K562 (cell line): ENCODE measurements at regions not wholly inside any gene's neighbourhood (a gene's known extent, or its start where the extent isn't known, plus 50 kb on each side); places are given as distances from the start of the nearest gene placed in this dataset.

Source experiments
- ATAC-seq: fragments of 200-7000 bp; cut with Tn5 transposase; 3 replicates; pipeline ENCODE4 v1.9.1; 2020; ENCODE audit warnings: moderate library complexity
- BruUV-seq: library from RNA; stranded (reverse); fragments of 400-500 nt; replicated peaks from 2 replicates; lab custom pipeline; 2021; lab: Mats Ljungman, UMichigan
- CTCF ChIA-PET: fragments of 300-600 bp; formaldehyde crosslinking; extraction: SDS; loops from one replicate; lab custom pipeline; 2021; ENCODE audit warnings: low intra/inter-chr PET ratio; lab: Yijun Ruan, JAX
- POLR2A ChIA-PET: fragments of 300-600, 350-650 bp; sonication (Branson Sonifier 250); formaldehyde crosslinking; extraction: SDS; loops from one replicate; lab custom pipeline; 2021; ENCODE audit warnings: antibody characterized with exemption, inconsistent platforms; lab: Yijun Ruan, JAX
- DNase-seq, 4 experiments: peaks; one replicate each; pipeline versions ENCODE4 v3.0.0 to v3.0.0-alpha.2; 2011 to 2018; ENCODE audit warnings: low spot score in 3 of 4, mixed read lengths in 3 of 4; ENCODE audit errors: extremely low read depth in 1 of 4
- FAIRE-seq: peaks from 2 replicates; lab custom pipeline; 2011; peaks lifted over from hg19 to GRCh38; lab: Jason Lieb, UNC
- H2AFZ ChIP-seq: 2 replicates; pipeline ENCODE4 v1.6.0; 2011; ENCODE audit warnings: low read depth, low read length, control low read depth, inconsistent platforms
- H3K27ac ChIP-seq: fragments of 200-600 bp; 3 replicates; pipeline ENCODE4 v1.8.0; 2011; ENCODE audit warnings: low read depth, mild to moderate bottlenecking, control low read depth, inconsistent platforms, low read length, moderate library complexity, mixed read lengths; ENCODE audit errors: extremely low read depth
- H3K27me3 ChIP-seq, 2 experiments: fragments of 300-600 bp in 1 of 2; 2 replicates in 1 of 2; 3 replicates in 1 of 2; pipeline versions ENCODE4 v1.6.0 to v1.8.0; 2011; ENCODE audit warnings: inconsistent platforms in 2 of 2, low read length in 2 of 2, mild to moderate bottlenecking in 1 of 2, mixed read lengths in 1 of 2, moderate library complexity in 1 of 2; ENCODE audit not compliant: control insufficient read depth in 2 of 2, insufficient read depth in 2 of 2
- H3K36me3 ChIP-seq: fragments of 300-600 bp; 3 replicates; pipeline ENCODE4 v1.8.0; 2011; ENCODE audit warnings: mild to moderate bottlenecking, low read length, inconsistent platforms; ENCODE audit not compliant: control insufficient read depth, insufficient read depth
- H3K4me1 ChIP-seq, 2 experiments: fragments of 200-600 bp in 1 of 2; replicated peaks in 1 of 2; 2 replicates in 1 of 2; 3 replicates in 1 of 2; pipeline versions ENCODE4 v1.5.1 to v1.8.0; 2011; ENCODE audit warnings: inconsistent platforms in 2 of 2, low read length in 2 of 2, mild to moderate bottlenecking in 1 of 2, mixed read lengths in 1 of 2, moderate library complexity in 1 of 2; ENCODE audit not compliant: control insufficient read depth in 2 of 2, insufficient read depth in 2 of 2
- H3K4me2 ChIP-seq: 2 replicates; pipeline ENCODE4 v1.6.1; 2011; ENCODE audit warnings: low read length, control low read depth, inconsistent platforms, mixed read lengths; ENCODE audit not compliant: insufficient read depth
- H3K4me3 ChIP-seq: fragments of 200-600 bp; sonication (generic), shearing (Covaris generic); 2 replicates; pipeline ENCODE4 v1.5.1; 2016; ENCODE audit warnings: control low read depth, inconsistent platforms
- H3K79me2 ChIP-seq: fragments of 200-600 bp; 3 replicates; pipeline ENCODE4 v1.8.0; 2011; ENCODE audit warnings: low read length, inconsistent platforms; ENCODE audit not compliant: control insufficient read depth, insufficient read depth
- H3K9ac ChIP-seq, 2 experiments: 2 replicates each; pipeline versions ENCODE4 v1.6.0 to v1.6.1; 2011; ENCODE audit warnings: low read depth in 2 of 2, low read length in 2 of 2, control low read depth in 1 of 2, inconsistent platforms in 1 of 2, mild to moderate bottlenecking in 1 of 2, mixed read lengths in 1 of 2; ENCODE audit not compliant: insufficient read depth in 1 of 2
- H3K9me1 ChIP-seq: one replicate; pipeline ENCODE4 v1.6.0; 2011; ENCODE audit warnings: inconsistent platforms, mild to moderate bottlenecking, low read length, moderate library complexity; ENCODE audit not compliant: control insufficient read depth, insufficient read depth
- H3K9me3 ChIP-seq: replicated peaks from 2 replicates; pipeline ENCODE4 v1.5.1; 2011; ENCODE audit warnings: low read depth, low read length, inconsistent platforms; ENCODE audit not compliant: control insufficient read depth, insufficient read depth
- H4K20me1 ChIP-seq: replicated peaks from 2 replicates; pipeline ENCODE4 v1.6.1; 2011; ENCODE audit warnings: low read length, inconsistent platforms, mixed read lengths; ENCODE audit not compliant: control insufficient read depth, insufficient read depth
- CBFA2T3 ChIP-seq: fragments of 450-650 bp; IDR thresholded peaks from 2 replicates; pipeline ENCODE4 v1.6.1; 2017
- CBX1 ChIP-seq: sonication (generic); IDR thresholded peaks from 2 replicates; pipeline ENCODE4 v1.6.1; 2016; ENCODE audit warnings: antibody characterized with exemption, low read depth, mild to moderate bottlenecking
- CHAMP1 ChIP-seq: fragments of 450-650 bp; IDR thresholded peaks from 2 replicates; pipeline ENCODE4 v1.6.1; 2016; ENCODE audit warnings: mild to moderate bottlenecking
- HDGF ChIP-seq: fragments of 450-650 bp; IDR thresholded peaks from 2 replicates; pipeline ENCODE4 v1.6.1; 2016
- IFI16 ChIP-seq: fragments of 250-450 bp; sonication (Bioruptor Pico); IDR thresholded peaks from 2 replicates; pipeline ENCODE4 v2.1.2; 2022; ENCODE audit warnings: mild to moderate bottlenecking, inconsistent platforms
- JUNB ChIP-seq: fragments of 450-650 bp; formaldehyde crosslinking; conservative IDR thresholded peaks from 2 replicates; pipeline ENCODE4 v1.4.0; 2020; ENCODE audit warnings: mild to moderate bottlenecking
- NFATC3 ChIP-seq: fragments of 450-650 bp; IDR thresholded peaks from 2 replicates; pipeline ENCODE4 v1.6.1; 2017; ENCODE audit warnings: mild to moderate bottlenecking
- PATZ1 ChIP-seq: fragments of 250-450 bp; sonication (Bioruptor Pico); IDR thresholded peaks from 2 replicates; pipeline ENCODE4 v1.5.0; 2020; ENCODE audit warnings: mild to moderate bottlenecking, borderline replicate concordance
- RAD51 ChIP-seq: fragments of 450-650 bp; IDR thresholded peaks from 2 replicates; pipeline ENCODE4 v1.7.1; 2016; ENCODE audit warnings: low read depth, mild to moderate bottlenecking, borderline replicate concordance
- ZBTB8A ChIP-seq: fragments of 450-650 bp; IDR thresholded peaks from 2 replicates; pipeline ENCODE4 v1.6.1; 2018; ENCODE audit warnings: mild to moderate bottlenecking, moderate library complexity; ENCODE audit not compliant: partially characterized antibody
- ZFP30 ChIP-seq: fragments of 250-450 bp; sonication (Bioruptor Pico); IDR thresholded peaks from 2 replicates; pipeline ENCODE4 v1.8.0; 2022; ENCODE audit warnings: moderate library complexity, mild to moderate bottlenecking, inconsistent platforms, borderline replicate concordance
- ZHX1 ChIP-seq: fragments of 150-350 bp; conservative IDR thresholded peaks from 2 replicates; pipeline ENCODE4 v1.6.1; 2014; ENCODE audit warnings: low read length
- ZNF324 ChIP-seq: fragments of 250-450 bp; sonication (Bioruptor Pico); IDR thresholded peaks from 2 replicates; pipeline ENCODE4 v1.4.0; 2020; ENCODE audit warnings: mild to moderate bottlenecking
- ZNF668 ChIP-seq: fragments of 250-450 bp; sonication (Bioruptor Pico); IDR thresholded peaks from 2 replicates; pipeline ENCODE4 v1.8.0; 2022; ENCODE audit warnings: mild to moderate bottlenecking, inconsistent platforms
- ZZZ3 ChIP-seq: fragments of 450-650 bp; IDR thresholded peaks from 2 replicates; pipeline ENCODE4 v1.6.1; 2016; ENCODE audit warnings: antibody characterized with exemption, mild to moderate bottlenecking, moderate library complexity
- WGBS: fragments of 100-300 bp; shearing (Covaris generic); methylation state at CpG from one replicate; pipeline ENCODE4 v1.1.6; 2016; ENCODE audit warnings: low coverage, mixed read lengths; ENCODE audit not compliant: insufficient coverage; ENCODE audit errors: missing lambda C conversion rate; 5-methylcytosine and 5-hydroxymethylcytosine counted together
- in situ Hi-C: fragments of 300-500 bp; cut with MboI; formaldehyde crosslinking; loops from 4 replicates; pipeline ENCODE4 v1.15.0; 2018; ENCODE audit warnings: inconsistent platforms, mixed read lengths
- intact Hi-C: fragments of 100-400 bp; cut with micrococcal nuclease; formaldehyde crosslinking; loops from 2 replicates; pipeline ENCODE4 v1.14.2; 2022
- TF ChIP-seq, protein P1 (sequence below): fragments of 450-650 bp; formaldehyde crosslinking; IDR thresholded peaks from 2 replicates; pipeline ENCODE4 v1.4.0; 2020; ENCODE audit warnings: mild to moderate bottlenecking, moderate library complexity

DNA sequence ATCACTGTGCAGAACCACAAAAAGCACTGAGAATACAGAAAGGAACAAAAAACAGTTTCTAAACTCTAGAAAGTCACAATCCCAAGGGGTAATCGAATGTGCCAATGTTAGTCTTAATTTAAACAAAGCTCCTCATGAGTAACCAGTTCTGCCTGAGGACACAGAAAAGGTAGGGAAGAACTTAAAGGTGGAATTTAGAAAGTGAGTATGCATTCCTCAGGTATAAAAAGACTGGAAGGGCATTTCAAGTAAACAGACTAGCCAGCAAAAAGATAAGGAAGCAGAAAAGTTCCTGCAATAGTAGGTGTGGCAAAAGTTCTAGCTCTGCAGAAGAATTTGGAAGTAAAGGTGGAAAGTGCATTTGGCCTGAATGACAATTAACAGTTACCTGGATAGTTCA is 84.6 kb upstream of the DLX6 start:
- Histone ChIP-seq H3K79me2 (no peaks in the 10 kb centered on the region), H3K9me3 (no peaks in the 10 kb centered on the region), H3K4me2 (no peak overlapping the region), H3K4me3 (no peak overlapping the region), H4K20me1 (no peaks in the 10 kb centered on the region), H3K27ac (no peak overlapping the region), H3K9ac (no peak overlapping the region), H3K36me3 (no peaks in the 10 kb centered on the region), H2AFZ (no peak overlapping the region), H3K27me3 (peaks cover 0 to 4% of the 10 kb centered on the region in 2 experiments; a peak in 1 of 5 replicates), H3K9me1 (no peaks in the 10 kb centered on the region), H3K4me1 (no peaks in the 10 kb centered on the region)
- FAIRE-seq (no peak), DNase-seq (no peak), ATAC-seq (no peak)
- in situ Hi-C loops = no loop called here
- CTCF ChIA-PET = no interaction called here
- POLR2A ChIA-PET = no interaction called here
- no TSS peak for BruUV-seq
- 4% methylated on average over 1 of the region's 1 CpG for WGBS
- intact Hi-C loops = no loop called here
- TF ChIP-seq ZBTB8A (no peak), CBFA2T3 (no peak), ZFP30 (CRISPR knock-in tag) (no peak), ZNF324 (CRISPR knock-in tag) (no peak), JUNB (CRISPR knock-in tag) (no peak), PATZ1 (CRISPR knock-in tag) (no peak), HDGF (no peak), NFATC3 (no peak), ZZZ3 (no peak), ZNF668 (CRISPR knock-in tag) (no peak), CBX1 (no peak), RAD51 (no peak), CHAMP1 (no peak), IFI16 (CRISPR knock-in tag) (no peak), ZHX1 (no peak)
- TF ChIP-seq, protein P1, sequence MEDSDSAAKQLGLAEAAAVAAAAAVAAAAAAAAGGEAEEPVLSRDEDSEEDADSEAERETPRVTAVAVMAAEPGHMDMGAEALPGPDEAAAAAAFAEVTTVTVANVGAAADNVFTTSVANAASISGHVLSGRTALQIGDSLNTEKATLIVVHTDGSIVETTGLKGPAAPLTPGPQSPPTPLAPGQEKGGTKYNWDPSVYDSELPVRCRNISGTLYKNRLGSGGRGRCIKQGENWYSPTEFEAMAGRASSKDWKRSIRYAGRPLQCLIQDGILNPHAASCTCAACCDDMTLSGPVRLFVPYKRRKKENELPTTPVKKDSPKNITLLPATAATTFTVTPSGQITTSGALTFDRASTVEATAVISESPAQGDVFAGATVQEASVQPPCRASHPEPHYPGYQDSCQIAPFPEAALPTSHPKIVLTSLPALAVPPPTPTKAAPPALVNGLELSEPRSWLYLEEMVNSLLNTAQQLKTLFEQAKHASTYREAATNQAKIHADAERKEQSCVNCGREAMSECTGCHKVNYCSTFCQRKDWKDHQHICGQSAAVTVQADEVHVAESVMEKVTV = no peak
